SK-N-SH (cell line): ENCODE measurements at regions not wholly inside any gene's neighbourhood (a gene's known extent, or its start where the extent isn't known, plus 50 kb on each side); places are given as distances from the start of the nearest gene placed in this dataset.

Source experiments
- CTCF ChIA-PET: fragments of 300-600, 350-600 bp; formaldehyde crosslinking; extraction: SDS; loops from one replicate; lab custom pipeline; 2021; lab: Yijun Ruan, JAX
- POLR2A ChIA-PET: fragments of 350-600 bp; sonication (Branson Sonifier 250); formaldehyde crosslinking; extraction: SDS; loops from one replicate; lab custom pipeline; 2020; ENCODE audit warnings: antibody characterized with exemption, inconsistent platforms; lab: Yijun Ruan, JAX
- DNase-seq: peaks from one replicate; pipeline ENCODE4 v3.0.0; 2012
- H2AFZ ChIP-seq: fragments of 200-600 bp; sonication (generic); 2 replicates; pipeline ENCODE4 v1.8.1; 2016; ENCODE audit warnings: antibody characterized with exemption, mild to moderate bottlenecking, low read depth
- H3F3A ChIP-seq: fragments of 200-600 bp; sonication (generic); replicated peaks from 2 replicates; pipeline ENCODE3; 2016; ENCODE audit warnings: antibody characterized with exemption, mild to moderate bottlenecking; ENCODE audit not compliant: insufficient read depth
- H3K27ac ChIP-seq, 2 experiments: fragments of 200-500 bp in 1 of 2; fragments of 200-600 bp in 1 of 2; sonication (Bioruptor generic) in 1 of 2; sonication (generic), shearing (Covaris generic) in 1 of 2; 2 replicates each; pipeline versions ENCODE4 v1.5.1 to v1.6.1; 2014 to 2016; ENCODE audit warnings: low read depth in 2 of 2, inconsistent platforms in 1 of 2, low read length in 1 of 2, mild to moderate bottlenecking in 1 of 2, mixed read lengths in 1 of 2
- H3K27me3 ChIP-seq: fragments of 200-600 bp; sonication (generic), shearing (Covaris generic); 2 replicates; pipeline ENCODE4 v1.6.1; 2016; ENCODE audit warnings: mixed run types; ENCODE audit not compliant: insufficient read depth
- H3K36me3 ChIP-seq, 2 experiments: fragments of 200-500 bp in 1 of 2; fragments of 200-600 bp in 1 of 2; sonication (Bioruptor generic) in 1 of 2; sonication (generic) in 1 of 2; replicated peaks in 1 of 2; 2 replicates each; pipeline versions ENCODE3 to v1.5.1; 2014 to 2016; ENCODE audit warnings: low read length in 1 of 2, mild to moderate bottlenecking in 1 of 2; ENCODE audit not compliant: insufficient read depth in 2 of 2, control insufficient read depth in 1 of 2
- H3K4me1 ChIP-seq, 2 experiments: fragments of 200-500 bp in 1 of 2; fragments of 200-600 bp in 1 of 2; sonication (Bioruptor generic) in 1 of 2; sonication (generic), shearing (Covaris generic) in 1 of 2; 2 replicates each; pipeline versions ENCODE4 v1.5.1 to v1.6.1; 2014 to 2016; ENCODE audit warnings: low read depth in 1 of 2, low read length in 1 of 2, mixed run types in 1 of 2; ENCODE audit not compliant: insufficient read depth in 2 of 2, control insufficient read depth in 1 of 2
- H3K4me2 ChIP-seq: fragments of 200-600 bp; sonication (generic), shearing (Covaris generic); 2 replicates; pipeline ENCODE4 v1.6.1; 2017; ENCODE audit warnings: mixed run types
- H3K4me3 ChIP-seq, 2 experiments: fragments of 200-500 bp in 1 of 2; fragments of 200-600 bp in 1 of 2; sonication (Bioruptor generic) in 1 of 2; sonication (generic), shearing (Covaris generic) in 1 of 2; 2 replicates each; pipeline versions ENCODE4 v1.5.1 to v1.8.1; 2014 to 2016; ENCODE audit warnings: low read depth in 2 of 2, inconsistent platforms in 1 of 2, low read length in 1 of 2, mild to moderate bottlenecking in 1 of 2, mixed read lengths in 1 of 2, moderate library complexity in 1 of 2
- H3K79me2 ChIP-seq: fragments of 200-600 bp; sonication (generic); 2 replicates; pipeline ENCODE4 v1.8.1; 2017; ENCODE audit warnings: mild to moderate bottlenecking; ENCODE audit not compliant: insufficient read depth
- H3K9ac ChIP-seq: fragments of 200-600 bp; sonication (generic); 2 replicates; pipeline ENCODE4 v1.6.1; 2017; ENCODE audit warnings: mixed run types
- H3K9me2 ChIP-seq: fragments of 200-600 bp; sonication (generic); 2 replicates; pipeline ENCODE4 v1.6.1; 2017; ENCODE audit warnings: mixed run types
- H3K9me3 ChIP-seq: fragments of 200-600 bp; sonication (generic); 2 replicates; pipeline ENCODE4 v1.6.1; 2017; ENCODE audit warnings: mixed run types, mild to moderate bottlenecking, moderate library complexity
- H4K20me1 ChIP-seq: fragments of 200-600 bp; sonication (generic); 2 replicates; pipeline ENCODE4 v1.6.1; 2017; ENCODE audit warnings: mild to moderate bottlenecking, mixed run types; ENCODE audit not compliant: insufficient read depth
- CHD2 ChIP-seq: fragments of 150-350 bp; IDR thresholded peaks from 2 replicates; pipeline ENCODE4 v1.6.1; 2018; ENCODE audit warnings: low read length; ENCODE audit not compliant: partially characterized antibody
- CTCF ChIP-seq: fragments of 200-600 bp; sonication (generic); IDR thresholded peaks from 2 replicates; pipeline ENCODE4 v1.6.1; 2017; ENCODE audit warnings: antibody characterized with exemption, mild to moderate bottlenecking, moderate library complexity
- ELF1 ChIP-seq: IDR thresholded peaks from 2 replicates; pipeline ENCODE4 v1.4.0; 2012
- EZH2phosphoT487 ChIP-seq: fragments of 200-600 bp; sonication (generic); IDR thresholded peaks from 2 replicates; pipeline ENCODE4 v1.6.1; 2017; ENCODE audit warnings: low read depth, mixed run types, mild to moderate bottlenecking, antibody characterized with exemption, moderate library complexity, borderline replicate concordance
- FOSL2 ChIP-seq: IDR thresholded peaks from 2 replicates; pipeline ENCODE4 v1.4.0; 2012; ENCODE audit warnings: low read depth, mild to moderate bottlenecking, moderate library complexity, borderline replicate concordance
- FOXM1 ChIP-seq: IDR thresholded peaks from 2 replicates; pipeline ENCODE4 v1.4.0; 2012; ENCODE audit warnings: low read depth, mild to moderate bottlenecking
- JUND ChIP-seq: IDR thresholded peaks from 2 replicates; pipeline ENCODE4 v1.4.0; 2012
- MAX ChIP-seq: IDR thresholded peaks from 2 replicates; pipeline ENCODE4 v1.4.0; 2012; ENCODE audit warnings: low read depth
- MEF2A ChIP-seq: IDR thresholded peaks from 2 replicates; pipeline ENCODE4 v1.4.0; 2012; ENCODE audit warnings: low read depth, borderline replicate concordance
- MXI1 ChIP-seq: IDR thresholded peaks from 2 replicates; pipeline ENCODE4 v1.6.1; 2012; ENCODE audit warnings: mild to moderate bottlenecking, low read depth, low read length, improper control_type of control experiment
- NFIC ChIP-seq: IDR thresholded peaks from 2 replicates; pipeline ENCODE4 v1.4.0; 2012; ENCODE audit warnings: borderline replicate concordance
- PBX3 ChIP-seq: IDR thresholded peaks from 2 replicates; pipeline ENCODE4; 2012
- POLR2AphosphoS5 ChIP-seq: IDR thresholded peaks from 2 replicates; pipeline ENCODE4 v1.6.1; 2012; ENCODE audit warnings: low read depth, low read length
- RAD21 ChIP-seq: IDR thresholded peaks from 2 replicates; pipeline ENCODE4 v1.6.1; 2012; ENCODE audit warnings: mild to moderate bottlenecking, low read length
- RFX5 ChIP-seq: IDR thresholded peaks from 2 replicates; pipeline ENCODE4 v1.6.1; 2012; ENCODE audit warnings: mild to moderate bottlenecking, improper control_type of control experiment, low read length
- RXRA ChIP-seq: IDR thresholded peaks from 2 replicates; pipeline ENCODE4 v1.4.0; 2012; ENCODE audit warnings: low read depth, mild to moderate bottlenecking, borderline replicate concordance
- SIN3A ChIP-seq: IDR thresholded peaks from 2 replicates; pipeline ENCODE4 v1.6.1; 2012; ENCODE audit warnings: low read depth, mild to moderate bottlenecking, low read length, moderate library complexity, borderline replicate concordance
- SMC3 ChIP-seq: IDR thresholded peaks from 2 replicates; pipeline ENCODE4 v1.6.1; 2012; ENCODE audit warnings: low read depth, low read length, improper control_type of control experiment
- TAF1 ChIP-seq: IDR thresholded peaks from 2 replicates; pipeline ENCODE4 v1.6.1; 2012; ENCODE audit warnings: low read depth, mild to moderate bottlenecking, low read length, moderate library complexity, borderline replicate concordance
- TCF12 ChIP-seq: IDR thresholded peaks from 2 replicates; pipeline ENCODE4 v1.4.0; 2012
- TEAD4 ChIP-seq: IDR thresholded peaks from 2 replicates; pipeline ENCODE4 v1.4.0; 2012; ENCODE audit warnings: mild to moderate bottlenecking, borderline replicate concordance; ENCODE audit not compliant: insufficient read depth
- USF1 ChIP-seq: IDR thresholded peaks from 2 replicates; pipeline ENCODE4 v1.4.0; 2012; ENCODE audit warnings: low read depth, borderline replicate concordance
- YY1 ChIP-seq: IDR thresholded peaks from 2 replicates; pipeline ENCODE4 v1.4.0; 2012; ENCODE audit warnings: low read depth, mild to moderate bottlenecking
- WGBS: methylation state at CpG from one replicate; pipeline ENCODE4 v1.1.6; 2017; ENCODE audit warnings: low lambda C conversion rate; 5-methylcytosine and 5-hydroxymethylcytosine counted together

GRCh38 chr2:84224121-84224520 lies 235.0 kb downstream of the SUCLG1 start:
- no peak overlapping the region for H3K9ac ChIP-seq
- no peaks in the 10 kb centered on the region for H3K79me2 ChIP-seq
- TF ChIP-seq RXRA = no peak
- no peak for TF ChIP-seq ELF1
- TF ChIP-seq USF1 = no peak
- TF ChIP-seq TCF12 = no peak
- no peak for TF ChIP-seq NFIC
- TF ChIP-seq YY1 = no peak
- TF ChIP-seq PBX3 = no peak
- TF ChIP-seq MXI1 = no peak
- H3K36me3 ChIP-seq = no peaks in the 10 kb centered on the region
- no peaks in the 10 kb centered on the region for H3K27me3 ChIP-seq
- no peaks in the 10 kb centered on the region for H3F3A ChIP-seq
- DNase-seq = no peak
- ChIA-PET POLR2A (no interaction called here), CTCF (no interaction called here)
- H4K20me1 ChIP-seq = no peaks in the 10 kb centered on the region
- H3K4me2 ChIP-seq = no peak overlapping the region
- H3K4me1 ChIP-seq = no peaks in the 10 kb centered on the region
- no peaks in the 10 kb centered on the region for H3K9me3 ChIP-seq
- no peaks in the 10 kb centered on the region for H3K9me2 ChIP-seq
- H3K27ac ChIP-seq = no peak overlapping the region
- no peak overlapping the region for H2AFZ ChIP-seq
- no peak overlapping the region for H3K4me3 ChIP-seq

- Histone ChIP-seq H3K9ac (no peak overlapping the region), H3K79me2 (no peaks in the 10 kb centered on the region), H3K27me3 (no peaks in the 10 kb centered on the region), H3F3A (no peaks in the 10 kb centered on the region), H2AFZ (no peak overlapping the region), H4K20me1 (no peaks in the 10 kb centered on the region), H3K36me3 (no peaks in the 10 kb centered on the region), H3K4me3 (no peak overlapping the region), H3K4me2 (no peak overlapping the region), H3K9me3 (no peaks in the 10 kb centered on the region), H3K4me1 (no peaks in the 10 kb centered on the region), H3K9me2 (no peaks in the 10 kb centered on the region), H3K27ac (no peak overlapping the region)
- 11% methylated on average over 2 of the region's 2 CpGs for WGBS
- ChIA-PET CTCF (no interaction called here), POLR2A (no interaction called here)
- DNase-seq = no peak
- TF ChIP-seq POLR2AphosphoS5 (no peak), TAF1 (no peak), TEAD4 (no peak), FOSL2 (no peak), ELF1 (no peak), NFIC (no peak), EZH2phosphoT487 (no peak), SMC3 (no peak), YY1 (no peak), MEF2A (no peak), RAD21 (no peak), MAX (no peak), PBX3 (no peak), TCF12 (no peak), CTCF (no peak), SIN3A (no peak), CHD2 (no peak), RFX5 (no peak), FOXM1 (no peak), JUND (no peak)
These were observed 235.9 kb downstream of the SUCLG1 start for GRCh38 chr2:84223191-84223590.
